ENCODE measurements at regions not wholly inside any gene's neighbourhood (a gene's known extent, or its start where the extent isn't known, plus 50 kb on each side); places are given as distances from the start of the nearest gene placed in this dataset.
"Not testable (repeated sequence)": the region's sequence is repeated elsewhere in the genome, so short reads cannot be mapped to it uniquely, and the experiment has no call there.

DNA sequence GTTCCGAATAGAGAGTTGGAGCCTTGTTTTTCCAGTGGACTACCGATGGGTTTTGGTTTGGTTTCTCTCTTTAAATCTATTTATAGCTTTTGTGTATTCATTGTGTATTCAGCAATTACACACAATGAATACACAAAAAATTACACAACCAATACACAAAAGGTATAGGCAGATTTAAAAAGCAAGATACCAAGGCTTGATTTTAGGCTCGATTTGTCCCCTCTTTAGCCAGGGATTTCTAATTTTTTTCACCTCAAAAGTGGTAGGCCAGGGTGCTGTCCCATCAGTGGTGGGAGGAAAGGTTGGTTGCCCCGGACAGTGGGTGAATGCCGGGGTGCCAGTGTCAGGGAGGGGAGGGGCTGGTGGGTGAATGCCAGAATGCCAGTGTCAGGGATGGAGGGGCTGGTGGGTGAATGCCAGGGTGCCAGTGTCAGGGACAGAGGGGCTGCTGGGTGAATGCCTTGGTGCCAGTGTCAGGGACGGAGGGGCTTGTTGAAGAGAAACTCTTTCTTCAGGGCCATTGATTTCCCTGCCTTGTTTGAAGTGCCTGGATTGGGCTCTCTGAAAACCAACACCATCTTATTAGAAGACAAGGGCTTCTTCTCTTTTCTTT is 186.2 kb downstream of the GOLGA6L6 start:
- Histone ChIP-seq H3K27ac (no peak overlapping the region), H3K27me3 (no peaks in the 10 kb centered on the region), H3K9me3 (no peaks in the 10 kb centered on the region), H3K4me1 (no peaks in the 10 kb centered on the region), H3K36me3 (no peaks in the 10 kb centered on the region), H3K4me3 (no peak overlapping the region)
- TF ChIP-seq, protein P1, sequence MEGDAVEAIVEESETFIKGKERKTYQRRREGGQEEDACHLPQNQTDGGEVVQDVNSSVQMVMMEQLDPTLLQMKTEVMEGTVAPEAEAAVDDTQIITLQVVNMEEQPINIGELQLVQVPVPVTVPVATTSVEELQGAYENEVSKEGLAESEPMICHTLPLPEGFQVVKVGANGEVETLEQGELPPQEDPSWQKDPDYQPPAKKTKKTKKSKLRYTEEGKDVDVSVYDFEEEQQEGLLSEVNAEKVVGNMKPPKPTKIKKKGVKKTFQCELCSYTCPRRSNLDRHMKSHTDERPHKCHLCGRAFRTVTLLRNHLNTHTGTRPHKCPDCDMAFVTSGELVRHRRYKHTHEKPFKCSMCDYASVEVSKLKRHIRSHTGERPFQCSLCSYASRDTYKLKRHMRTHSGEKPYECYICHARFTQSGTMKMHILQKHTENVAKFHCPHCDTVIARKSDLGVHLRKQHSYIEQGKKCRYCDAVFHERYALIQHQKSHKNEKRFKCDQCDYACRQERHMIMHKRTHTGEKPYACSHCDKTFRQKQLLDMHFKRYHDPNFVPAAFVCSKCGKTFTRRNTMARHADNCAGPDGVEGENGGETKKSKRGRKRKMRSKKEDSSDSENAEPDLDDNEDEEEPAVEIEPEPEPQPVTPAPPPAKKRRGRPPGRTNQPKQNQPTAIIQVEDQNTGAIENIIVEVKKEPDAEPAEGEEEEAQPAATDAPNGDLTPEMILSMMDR (IDR thresholded peaks at IDR 0.05) = no peak
- no peak for DNase-seq (ENCODE audit: low spot score)

DNA sequence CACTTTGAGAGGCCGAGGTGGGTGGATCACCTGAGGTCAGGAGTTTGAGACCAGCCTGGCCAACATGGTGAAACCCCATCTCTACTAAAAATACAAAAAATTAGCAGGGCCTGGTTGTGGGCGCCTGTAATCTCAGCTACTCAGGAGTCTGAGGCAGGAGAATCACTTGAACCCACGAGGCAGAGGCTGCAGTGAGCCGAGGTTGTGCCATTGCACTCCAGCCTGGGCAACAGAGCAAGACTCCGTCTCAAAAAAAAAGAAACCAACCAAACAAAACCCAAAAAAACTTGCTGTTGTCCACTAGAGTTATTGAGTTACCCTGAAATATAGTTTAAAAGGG is 186.7 kb downstream of the GOLGA6L6 start:
- not testable (repeated sequence) for H3K27ac ChIP-seq; H3K36me3 ChIP-seq; H3K9me3 ChIP-seq; H3K27me3 ChIP-seq; DNase-seq (ENCODE audit: low spot score); H3K4me3 ChIP-seq; H3K4me1 ChIP-seq

DNA sequence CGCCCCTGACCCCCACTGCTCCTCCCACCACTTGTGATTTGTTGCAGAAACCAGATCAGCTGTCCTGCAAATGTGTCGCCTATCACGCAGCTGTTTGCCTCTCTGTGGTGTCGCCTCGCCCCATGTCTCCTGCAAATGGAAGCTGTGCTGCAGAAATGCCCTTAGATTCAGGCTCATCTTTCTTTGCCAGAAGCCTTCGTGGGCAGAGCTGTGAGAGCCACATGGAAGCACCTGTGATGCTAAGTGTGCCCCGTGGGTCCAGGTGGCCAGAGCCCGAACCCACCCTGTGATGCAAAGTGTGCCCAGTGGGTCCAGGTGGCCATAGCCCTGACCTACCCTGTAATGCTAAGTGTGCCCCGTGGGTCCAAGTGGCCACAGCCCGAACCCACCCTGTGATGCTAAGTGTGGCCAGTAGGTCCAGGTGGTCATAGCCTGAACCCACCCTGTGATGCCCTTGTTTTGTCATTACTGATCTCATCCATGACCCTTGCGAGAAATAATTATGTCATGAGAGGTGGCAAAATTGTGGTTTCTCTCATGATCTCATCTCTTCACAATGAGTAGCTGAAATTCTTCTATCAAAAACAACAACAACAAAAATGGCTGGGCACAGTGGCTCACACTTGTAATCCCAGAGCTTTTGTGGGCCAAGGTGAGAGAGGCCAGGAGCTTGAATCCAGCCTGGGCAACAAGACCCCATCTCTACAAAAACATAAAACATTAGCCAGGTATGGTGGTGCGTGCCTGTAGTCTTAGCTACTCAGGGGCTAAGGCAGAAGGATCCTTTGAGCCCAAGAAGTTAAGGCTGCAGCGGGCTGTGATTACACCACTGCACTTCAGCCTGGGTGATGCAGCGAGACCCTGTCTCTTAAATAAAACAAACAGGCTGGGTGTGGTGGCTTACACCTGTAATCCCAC is 187.4 kb downstream of the GOLGA6L6 start:
- no peak overlapping the region for H3K27ac ChIP-seq
- H3K4me3 ChIP-seq = no peak overlapping the region
- no peaks in the 10 kb centered on the region for H3K9me3 ChIP-seq
- no peaks in the 10 kb centered on the region for H3K27me3 ChIP-seq
- no peaks in the 10 kb centered on the region for H3K36me3 ChIP-seq
- H3K4me1 ChIP-seq = no peaks in the 10 kb centered on the region
- TF ChIP-seq, protein P1 (IDR thresholded peaks at IDR 0.05) = no peak
- DNase-seq (ENCODE audit: low spot score) = peak; percentile 59

DNA sequence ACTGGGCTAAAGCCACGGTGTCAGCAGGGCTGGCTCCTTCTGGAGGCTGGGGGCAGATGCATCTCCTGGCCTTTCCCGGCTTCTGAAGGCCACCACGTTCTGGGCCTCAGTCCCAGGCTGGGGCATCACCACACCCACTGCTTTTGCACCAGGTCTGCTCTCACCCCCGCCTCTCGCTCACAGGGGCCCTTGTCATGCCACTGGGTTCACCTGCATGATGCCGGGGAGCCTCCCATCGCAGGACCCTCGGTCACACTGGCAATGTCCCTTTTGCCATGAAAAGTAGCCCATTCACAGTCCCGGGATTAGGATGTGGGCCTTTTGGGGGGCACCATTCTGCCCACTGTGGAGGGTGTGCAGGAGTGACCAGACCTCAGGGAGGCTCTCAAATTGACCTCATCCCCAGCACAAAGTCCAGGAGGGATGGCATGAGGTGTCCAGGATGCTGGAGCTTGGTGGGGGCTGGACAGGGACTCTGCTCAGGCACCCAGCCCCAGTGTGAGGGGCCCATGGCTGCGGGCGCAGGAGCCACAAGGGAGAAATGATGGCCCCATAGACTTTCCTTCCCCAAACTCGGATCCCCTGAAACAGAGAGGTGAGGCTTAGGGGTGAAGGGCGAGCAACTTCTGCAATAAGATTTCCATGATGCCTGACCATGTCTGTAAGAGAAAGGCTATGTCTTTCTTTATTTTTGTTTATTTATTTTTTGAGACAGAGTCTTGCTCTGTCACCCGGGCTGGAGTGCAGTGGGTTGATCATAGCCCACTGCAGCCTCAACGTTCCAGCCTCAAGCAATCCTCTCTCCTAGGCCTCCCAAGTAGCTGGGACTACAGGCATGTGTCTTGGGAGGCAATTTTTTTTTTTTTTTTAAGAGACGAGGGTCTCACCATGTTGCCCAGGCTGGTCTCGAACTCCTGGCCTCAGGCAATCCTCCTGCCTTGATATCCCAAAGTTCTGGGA is 189.1 kb downstream of the GOLGA6L6 start:
- no peak for DNase-seq (ENCODE audit: low spot score)
- H3K27me3 ChIP-seq = no peaks in the 10 kb centered on the region

DNA sequence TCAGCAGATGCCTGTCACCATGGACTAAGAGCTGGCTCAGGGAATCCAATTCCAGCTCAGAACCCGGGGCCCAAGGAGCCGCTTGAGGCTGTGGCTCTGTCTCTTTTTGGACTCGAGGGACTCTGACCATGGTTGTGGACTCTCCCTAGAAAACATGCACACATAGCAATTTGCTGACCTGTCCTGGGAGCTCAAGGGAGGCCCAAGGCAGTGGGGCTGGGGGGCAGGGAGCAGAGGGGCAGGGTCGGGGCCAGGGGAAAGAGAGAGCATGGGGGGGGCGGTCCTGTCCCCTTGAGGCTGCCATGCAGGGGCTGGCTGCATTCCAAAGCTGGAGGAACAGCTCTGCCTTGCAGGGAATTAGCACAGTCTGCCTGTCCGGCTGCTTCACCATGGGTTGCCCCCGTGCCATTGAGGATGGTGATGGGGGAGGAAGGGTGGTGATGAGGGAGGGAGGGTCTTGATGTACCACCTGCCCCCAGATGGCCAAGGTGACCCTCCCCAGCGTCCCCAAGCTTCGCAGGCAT is 190.1 kb downstream of the GOLGA6L6 start:
- H3K9me3 ChIP-seq = peaks cover 0 to 6% of the 10 kb centered on the region in 2 donors
- TF ChIP-seq, protein P1 (IDR thresholded peaks at IDR 0.05) = no peak
- H3K27me3 ChIP-seq = no peaks in the 10 kb centered on the region
- no peaks in the 10 kb centered on the region for H3K4me1 ChIP-seq
- H3K36me3 ChIP-seq = no peaks in the 10 kb centered on the region
- no peak for DNase-seq (ENCODE audit: low spot score)
- H3K27ac ChIP-seq = no peak overlapping the region
- H3K4me3 ChIP-seq = no peak overlapping the region

More for the DNA sequence above, 189.1 kb downstream of the GOLGA6L6 start:
- no peaks in the 10 kb centered on the region for H3K9me3 ChIP-seq
- H3K4me3 ChIP-seq = no peak overlapping the region
- no peak overlapping the region for H3K27ac ChIP-seq
- TF ChIP-seq, protein P1 (IDR thresholded peaks at IDR 0.05) = no peak
- no peaks in the 10 kb centered on the region for H3K36me3 ChIP-seq
- no peaks in the 10 kb centered on the region for H3K4me1 ChIP-seq
